Skeletal muscle cell (primary cell): ENCODE measurements at regions not wholly inside any gene's neighbourhood (a gene's known extent, or its start where the extent isn't known, plus 50 kb on each side); places are given as distances from the start of the nearest gene placed in this dataset.

Experiments used
- DNase-seq: peaks from one replicate; pipeline ENCODE4 v3.0.0-alpha.2; 2010; ENCODE audit warnings: low read depth
- H3K4me3 ChIP-seq: 2 replicates; pipeline ENCODE4 v1.5.1; 2011; ENCODE audit warnings: low read depth, mild to moderate bottlenecking, control low read depth, low read length, moderate library complexity

GRCh38 chr10:15462253-15462897 is 91.3 kb upstream of the FAM171A1 start:
- no peak overlapping the region for H3K4me3 ChIP-seq
- no peak for DNase-seq

- no peak overlapping the region for H3K4me3 ChIP-seq
- no peak for DNase-seq
These were observed 90.4 kb upstream of the FAM171A1 start for GRCh38 chr10:15461353-15462108.

- no peak overlapping the region for H3K4me3 ChIP-seq
- DNase-seq: no peak
These were observed 89.6 kb upstream of the FAM171A1 start for GRCh38 chr10:15460661-15461060.

- DNase-seq: no peak
- no peak overlapping the region for H3K4me3 ChIP-seq
These were observed 88.1 kb upstream of the FAM171A1 start for GRCh38 chr10:15459218-15459617.

- no peak overlapping the region for H3K4me3 ChIP-seq
- DNase-seq: no peak
These were observed 86.3 kb upstream of the FAM171A1 start for GRCh38 chr10:15457382-15457781.

- no peak for DNase-seq
- no peak overlapping the region for H3K4me3 ChIP-seq
These were observed 84.4 kb upstream of the FAM171A1 start for GRCh38 chr10:15455456-15455855.

GRCh38 chr10:15453926-15454325 is 82.8 kb upstream of the FAM171A1 start:
- DNase-seq: no peak

GRCh38 chr10:15453457-15453856 is 82.4 kb upstream of the FAM171A1 start:
- no peak for DNase-seq
- H3K4me3 ChIP-seq: no peak overlapping the region

More at GRCh38 chr10:15453926-15454325, 82.8 kb upstream of the FAM171A1 start:
- no peak overlapping the region for H3K4me3 ChIP-seq

- no peak overlapping the region for H3K4me3 ChIP-seq
- no peak for DNase-seq
These were observed 81.5 kb upstream of the FAM171A1 start for GRCh38 chr10:15452545-15452944.

GRCh38 chr10:15451137-15452094 is 80.3 kb upstream of the FAM171A1 start:
- H3K4me3 ChIP-seq: no peak overlapping the region
- DNase-seq: no peak

- no peak for DNase-seq
- H3K4me3 ChIP-seq: no peak overlapping the region
These were observed 77.5 kb upstream of the FAM171A1 start for GRCh38 chr10:15448598-15448997.

- no peak overlapping the region for H3K4me3 ChIP-seq
- DNase-seq: no peak
These were observed 73.9 kb upstream of the FAM171A1 start for GRCh38 chr10:15445006-15445390.

GRCh38 chr10:15444105-15445005 is 73.3 kb upstream of the FAM171A1 start:
- no peak overlapping the region for H3K4me3 ChIP-seq
- no peak for DNase-seq

- DNase-seq: no peak
- H3K4me3 ChIP-seq: no peak overlapping the region
These were observed 71.0 kb upstream of the FAM171A1 start for GRCh38 chr10:15442056-15442455.

GRCh38 chr10:15440204-15440711 is 69.2 kb upstream of the FAM171A1 start:
- DNase-seq: no peak
- no peak overlapping the region for H3K4me3 ChIP-seq

GRCh38 chr10:15439341-15439842 is 68.3 kb upstream of the FAM171A1 start:
- DNase-seq: no peak
- peak overlapping the region; percentile 30 for H3K4me3 ChIP-seq

- H3K4me3 ChIP-seq: no peak overlapping the region
- no peak for DNase-seq
These were observed 65.6 kb upstream of the FAM171A1 start for GRCh38 chr10:15436696-15437095.

- no peak for DNase-seq
- H3K4me3 ChIP-seq: peak overlapping the region; percentile 46
These were observed 62.9 kb upstream of the FAM171A1 start for GRCh38 chr10:15433850-15434537.
